Activated CD8-positive, alpha-beta memory T cell treated with anti-CD3 and anti-CD28 coated beads for 36 hours (primary cell): ENCODE measurements at regions not wholly inside any gene's neighbourhood (a gene's known extent, or its start where the extent isn't known, plus 50 kb on each side); places are given as distances from the start of the nearest gene placed in this dataset.

ENCODE experiments used
- CTCF ChIA-PET: fragments of 350-600 bp; sonication (Branson Sonifier 250); formaldehyde crosslinking; loops from one replicate; lab custom pipeline; 2021; ENCODE audit warnings: antibody characterized with exemption; lab: Charles Lee
- POLR2A ChIA-PET: fragments of 350-600 bp; sonication (Branson Sonifier 250); formaldehyde crosslinking; loops from one replicate; lab custom pipeline; 2021; ENCODE audit warnings: antibody characterized with exemption; lab: Charles Lee

GRCh38 chr11:97414801-97415200 is 1025.0 kb downstream of the JRKL start:
- ChIA-PET CTCF (no interaction called here), POLR2A (no interaction called here)

- CTCF ChIA-PET: no interaction called here
- POLR2A ChIA-PET: no interaction called here
These were observed 1029.9 kb downstream of the JRKL start for GRCh38 chr11:97419729-97420128.

GRCh38 chr11:97428247-97428790 is 1038.5 kb downstream of the JRKL start:
- CTCF ChIA-PET: interaction anchor here (0.5 kb wide), 1 partner anchor 10 kb away, joined by 3 read pairs; no protein-coding TSS in a partner anchor
- POLR2A ChIA-PET: no interaction called here

- ChIA-PET CTCF (no interaction called here), POLR2A (no interaction called here)
These were observed 1041.1 kb downstream of the JRKL start for GRCh38 chr11:97430877-97431276.

GRCh38 chr11:97432926-97433325 is 1043.1 kb downstream of the JRKL start:
- CTCF ChIA-PET: no interaction called here
- POLR2A ChIA-PET: no interaction called here

GRCh38 chr11:97445561-97445960 is 1055.7 kb downstream of the JRKL start:
- CTCF ChIA-PET: no interaction called here
- POLR2A ChIA-PET: no interaction called here

GRCh38 chr11:97451441-97451840 is 1061.6 kb downstream of the JRKL start:
- POLR2A ChIA-PET: no interaction called here
- CTCF ChIA-PET: no interaction called here

- POLR2A ChIA-PET: no interaction called here
- CTCF ChIA-PET: no interaction called here
These were observed 1065.2 kb downstream of the JRKL start for GRCh38 chr11:97454988-97455387.

- ChIA-PET POLR2A (no interaction called here), CTCF (no interaction called here)
These were observed 1070.3 kb downstream of the JRKL start for GRCh38 chr11:97460091-97460490.

GRCh38 chr11:97461044-97461880 is 1071.4 kb downstream of the JRKL start:
- POLR2A ChIA-PET: interaction anchor here (0.6 kb wide), 1 partner anchor 37 kb away, joined by 4 read pairs; no protein-coding TSS in a partner anchor
- CTCF ChIA-PET: no interaction called here

GRCh38 chr11:97461934-97462333 is 1072.1 kb downstream of the JRKL start:
- ChIA-PET POLR2A (interaction anchor here (0.6 kb wide), 1 partner anchor 38 kb away, joined by 4 read pairs; no protein-coding TSS in a partner anchor), CTCF (no interaction called here)

- POLR2A ChIA-PET: no interaction called here
- CTCF ChIA-PET: no interaction called here
These were observed 1074.1 kb downstream of the JRKL start for GRCh38 chr11:97463891-97464290.

- ChIA-PET CTCF (no interaction called here), POLR2A (no interaction called here)
These were observed 1081.7 kb downstream of the JRKL start for GRCh38 chr11:97471480-97471879.

- POLR2A ChIA-PET: no interaction called here
These were observed 1097.6 kb downstream of the JRKL start for GRCh38 chr11:97487387-97487786.

GRCh38 chr11:97498891-97499290 is 1109.1 kb downstream of the JRKL start:
- CTCF ChIA-PET: no interaction called here
- POLR2A ChIA-PET: no interaction called here

More at GRCh38 chr11:97487387-97487786, 1097.6 kb downstream of the JRKL start:
- CTCF ChIA-PET: no interaction called here

GRCh38 chr11:97502201-97502600 is 1112.4 kb downstream of the JRKL start:
- ChIA-PET POLR2A (no interaction called here), CTCF (no interaction called here)

- POLR2A ChIA-PET: no interaction called here
- CTCF ChIA-PET: no interaction called here
These were observed 1116.4 kb downstream of the JRKL start for GRCh38 chr11:97506076-97506759.

- ChIA-PET CTCF (no interaction called here), POLR2A (no interaction called here)
These were observed 1124.6 kb downstream of the JRKL start for GRCh38 chr11:97514446-97514845.

- ChIA-PET POLR2A (no interaction called here), CTCF (no interaction called here)
These were observed 1126.9 kb downstream of the JRKL start for GRCh38 chr11:97516688-97517087.

- POLR2A ChIA-PET: no interaction called here
- CTCF ChIA-PET: no interaction called here
These were observed 1135.5 kb downstream of the JRKL start for GRCh38 chr11:97525273-97525672.
